NT2/D1 (cell line): ENCODE measurements at regions not wholly inside any gene's neighbourhood (a gene's known extent, or its start where the extent isn't known, plus 50 kb on each side); places are given as distances from the start of the nearest gene placed in this dataset.

Source experiments
- YY1 ChIP-seq: IDR thresholded peaks from 2 replicates; pipeline ENCODE4 v1.6.1; 2011; ENCODE audit not compliant: insufficient read length, insufficient read depth
- ZNF274 ChIP-seq: IDR thresholded peaks from 2 replicates; pipeline ENCODE4 v1.6.1; 2011; ENCODE audit warnings: mild to moderate bottlenecking, low read depth, low read length

DNA sequence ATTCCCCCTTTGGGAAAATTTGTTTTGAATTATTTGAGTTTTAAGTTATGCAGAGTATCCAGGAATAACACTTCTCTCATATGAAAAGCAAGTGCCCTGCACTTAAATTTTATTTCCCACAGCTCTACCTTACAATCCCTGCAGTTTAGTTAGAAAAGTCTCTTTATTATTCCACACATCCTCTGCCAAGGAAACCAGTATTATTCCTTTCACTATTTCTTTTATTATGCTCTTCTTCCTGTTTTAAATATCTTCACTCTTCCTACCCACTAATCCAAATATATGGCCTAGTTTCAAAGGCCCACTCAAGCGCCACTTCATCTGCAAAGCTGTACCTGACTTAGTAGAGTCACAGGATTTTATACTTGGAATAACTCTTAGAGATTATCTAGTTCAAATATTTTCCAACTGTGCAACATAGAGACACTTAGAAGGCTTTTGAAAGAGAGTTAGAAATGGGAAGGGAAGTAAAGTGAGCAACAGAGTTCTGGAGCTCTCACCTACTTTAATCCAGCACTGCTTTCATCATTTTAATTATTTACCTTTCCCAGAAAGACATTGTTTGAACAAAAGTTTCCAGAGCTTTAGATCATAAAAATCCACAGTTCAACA, 97.2 kb upstream of the LYPLAL1 start:
- no peak for TF ChIP-seq ZNF274
- no peak for TF ChIP-seq YY1
